Lower lobe of right lung (tissue), 2 donors: ENCODE measurements at regions not wholly inside any gene's neighbourhood (a gene's known extent, or its start where the extent isn't known, plus 50 kb on each side); places are given as distances from the start of the nearest gene placed in this dataset.

Source experiments
- ATAC-seq, 2 donors: fragments of 200-7000 bp; cut with Tn5 transposase; one replicate each; pipeline ENCODE4 v1.9.1; 2020 to 2022; ENCODE audit warnings: mild to moderate bottlenecking in 2 of 2, moderate library complexity in 2 of 2
- DNase-seq: peaks from one replicate; pipeline ENCODE4 v3.0.0-alpha.2; 2020
- H3K27ac ChIP-seq: fragments of 200-600 bp; one replicate; pipeline ENCODE4 v1.8.0; 2022
- H3K27me3 ChIP-seq: fragments of 200-600 bp; one replicate; pipeline ENCODE4 v1.8.0; 2022; ENCODE audit warnings: low read depth
- H3K36me3 ChIP-seq: fragments of 200-600 bp; one replicate; pipeline ENCODE4 v1.8.0; 2022; ENCODE audit warnings: mild to moderate bottlenecking
- H3K4me1 ChIP-seq: fragments of 200-600 bp; one replicate; pipeline ENCODE4 v1.8.0; 2022
- H3K4me3 ChIP-seq: fragments of 200-600 bp; one replicate; pipeline ENCODE4 v1.8.0; 2022; ENCODE audit warnings: mild to moderate bottlenecking
- H3K9me3 ChIP-seq: fragments of 200-600 bp; one replicate; pipeline ENCODE4 v1.8.0; 2022
- intact Hi-C: fragments of 100-400 bp; cut with DNase I; formaldehyde crosslinking; loops from one replicate; pipeline ENCODE4 v1.11.0; 2022
- TF ChIP-seq, protein P1 (sequence below): fragments of 200-600 bp; IDR thresholded peaks from one replicate; pipeline ENCODE4 v1.8.0; 2022; ENCODE audit warnings: antibody characterized with exemption, mild to moderate bottlenecking
- donor health status: DM: no; HTN: yes; CAD: no; lungs with severe emphysema.

GRCh38 chr11:95690100-95690499 is 99.5 kb downstream of the FAM76B start:
- no peak for ATAC-seq
- TF ChIP-seq, protein P1, sequence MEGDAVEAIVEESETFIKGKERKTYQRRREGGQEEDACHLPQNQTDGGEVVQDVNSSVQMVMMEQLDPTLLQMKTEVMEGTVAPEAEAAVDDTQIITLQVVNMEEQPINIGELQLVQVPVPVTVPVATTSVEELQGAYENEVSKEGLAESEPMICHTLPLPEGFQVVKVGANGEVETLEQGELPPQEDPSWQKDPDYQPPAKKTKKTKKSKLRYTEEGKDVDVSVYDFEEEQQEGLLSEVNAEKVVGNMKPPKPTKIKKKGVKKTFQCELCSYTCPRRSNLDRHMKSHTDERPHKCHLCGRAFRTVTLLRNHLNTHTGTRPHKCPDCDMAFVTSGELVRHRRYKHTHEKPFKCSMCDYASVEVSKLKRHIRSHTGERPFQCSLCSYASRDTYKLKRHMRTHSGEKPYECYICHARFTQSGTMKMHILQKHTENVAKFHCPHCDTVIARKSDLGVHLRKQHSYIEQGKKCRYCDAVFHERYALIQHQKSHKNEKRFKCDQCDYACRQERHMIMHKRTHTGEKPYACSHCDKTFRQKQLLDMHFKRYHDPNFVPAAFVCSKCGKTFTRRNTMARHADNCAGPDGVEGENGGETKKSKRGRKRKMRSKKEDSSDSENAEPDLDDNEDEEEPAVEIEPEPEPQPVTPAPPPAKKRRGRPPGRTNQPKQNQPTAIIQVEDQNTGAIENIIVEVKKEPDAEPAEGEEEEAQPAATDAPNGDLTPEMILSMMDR: no peak
- H3K27me3 ChIP-seq: no peaks in the 10 kb centered on the region
- H3K36me3 ChIP-seq: no peaks in the 10 kb centered on the region
- H3K27ac ChIP-seq: no peak overlapping the region
- no peaks in the 10 kb centered on the region for H3K9me3 ChIP-seq
- no peak for DNase-seq
- H3K4me1 ChIP-seq: no peaks in the 10 kb centered on the region
- H3K4me3 ChIP-seq: no peak overlapping the region
- intact Hi-C loops: no loop called here

DNA sequence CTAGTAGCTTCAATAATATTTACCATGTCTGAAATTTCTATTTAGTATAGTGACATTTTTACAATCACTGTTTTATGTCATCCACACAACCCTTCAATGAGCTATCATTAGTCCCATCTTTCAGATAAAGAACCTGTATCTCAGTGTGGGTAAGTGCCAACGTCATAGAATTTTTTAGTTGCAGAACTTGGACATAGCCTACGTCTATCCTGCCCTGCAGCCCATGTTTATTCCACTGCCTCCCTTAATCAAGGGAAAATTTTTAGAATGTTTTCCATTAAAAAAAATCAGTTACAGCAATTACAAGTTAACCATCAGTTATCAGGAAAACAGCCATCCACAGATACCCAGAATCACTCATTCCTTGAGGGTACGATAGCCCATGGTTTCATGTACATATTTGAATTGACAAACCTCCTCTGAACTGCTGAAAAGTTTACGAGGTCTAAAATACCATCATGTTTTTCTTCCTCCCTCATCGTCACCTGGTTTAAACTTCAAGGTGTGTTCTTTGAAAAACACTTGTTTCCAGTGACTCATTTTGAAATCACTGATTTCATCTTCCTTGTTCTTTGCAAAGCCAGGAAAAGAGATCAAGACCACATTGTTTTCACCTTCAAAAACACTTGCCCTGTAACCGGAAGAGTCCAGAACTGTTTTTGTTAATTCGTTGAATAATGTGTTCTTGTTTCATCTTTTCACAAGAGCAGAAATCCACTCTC is 100.9 kb downstream of the FAM76B start:
- TF ChIP-seq, protein P1: no peak
- H3K9me3 ChIP-seq: no peaks in the 10 kb centered on the region
- peak in 1 of 2 donors; percentile 28 for ATAC-seq
- intact Hi-C loops: no loop called here
- H3K4me3 ChIP-seq: no peak overlapping the region
- DNase-seq: no peak
- H3K36me3 ChIP-seq: no peaks in the 10 kb centered on the region
- no peaks in the 10 kb centered on the region for H3K27me3 ChIP-seq
- H3K27ac ChIP-seq: no peak overlapping the region
- no peaks in the 10 kb centered on the region for H3K4me1 ChIP-seq

DNA sequence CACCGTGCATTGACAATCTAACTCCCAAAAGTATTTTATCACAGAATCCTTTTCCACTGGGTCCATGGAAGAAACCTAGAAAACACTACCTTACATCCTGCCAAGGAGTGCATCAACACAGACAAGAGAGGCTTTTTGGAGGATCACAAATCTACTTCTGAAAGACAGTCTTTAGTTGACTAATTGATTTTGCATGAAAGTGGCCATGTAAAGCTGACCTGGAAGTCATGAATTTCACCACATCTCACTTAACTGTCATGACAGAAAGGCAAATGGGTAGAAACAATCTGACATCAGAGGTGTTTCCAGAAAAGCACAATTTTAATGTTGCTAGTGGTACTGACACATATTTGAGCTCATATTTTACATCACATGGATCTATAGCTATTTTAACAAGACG is 101.6 kb downstream of the FAM76B start:
- Histone ChIP-seq H3K4me1 (no peaks in the 10 kb centered on the region), H3K4me3 (no peak overlapping the region), H3K27ac (no peak overlapping the region), H3K9me3 (no peaks in the 10 kb centered on the region), H3K36me3 (no peaks in the 10 kb centered on the region), H3K27me3 (no peaks in the 10 kb centered on the region)
- DNase-seq (no peak), ATAC-seq (no peak)
- intact Hi-C loops: no loop called here
- TF ChIP-seq, protein P1: no peak

DNA sequence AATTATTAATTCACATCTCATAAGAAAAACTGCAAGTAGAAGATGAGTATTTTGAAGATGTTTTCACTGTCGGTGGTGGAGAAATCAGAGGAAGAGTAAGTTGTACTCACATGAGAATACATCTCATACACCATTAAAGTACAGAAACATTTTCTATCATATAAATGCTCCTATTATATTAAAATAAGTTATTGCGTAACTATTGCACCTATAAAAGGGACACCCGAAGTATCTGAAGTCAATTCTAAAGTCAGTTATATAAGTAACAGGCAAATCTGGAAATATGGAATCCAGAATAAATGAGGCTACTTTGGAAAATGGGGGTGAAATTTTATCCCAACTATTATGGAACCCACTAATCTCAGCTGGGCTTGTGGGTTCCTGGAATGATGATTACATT is 103.3 kb downstream of the FAM76B start:
- H3K27ac ChIP-seq: no peak overlapping the region
- no peak for ATAC-seq
- DNase-seq: no peak
- intact Hi-C loops: no loop called here
- peaks cover 1% of the 10 kb centered on the region for H3K4me1 ChIP-seq
- no peaks in the 10 kb centered on the region for H3K27me3 ChIP-seq
- TF ChIP-seq, protein P1: no peak
- H3K36me3 ChIP-seq: no peaks in the 10 kb centered on the region
- H3K4me3 ChIP-seq: no peak overlapping the region
- H3K9me3 ChIP-seq: no peaks in the 10 kb centered on the region

GRCh38 chr11:95684701-95685100 is 104.9 kb downstream of the FAM76B start:
- no peaks in the 10 kb centered on the region for H3K36me3 ChIP-seq
- no peaks in the 10 kb centered on the region for H3K27me3 ChIP-seq
- H3K4me3 ChIP-seq: no peak overlapping the region
- no peaks in the 10 kb centered on the region for H3K9me3 ChIP-seq
- no peak for ATAC-seq
- TF ChIP-seq, protein P1: no peak
- no peak overlapping the region for H3K27ac ChIP-seq
- H3K4me1 ChIP-seq: peaks cover 14% of the 10 kb centered on the region
- intact Hi-C loops: no loop called here
- DNase-seq: no peak
